GM20000 (cell line): ENCODE measurements at regions not wholly inside any gene's neighbourhood (a gene's known extent, or its start where the extent isn't known, plus 50 kb on each side); places are given as distances from the start of the nearest gene placed in this dataset.

ENCODE experiments used
- DNase-seq: peaks from one replicate; pipeline ENCODE4 v3.0.0; 2012; ENCODE audit warnings: low spot score
- TF ChIP-seq, protein P1 (sequence below): IDR thresholded peaks from 2 replicates; pipeline ENCODE4 v1.5.1; 2012; ENCODE audit warnings: mild to moderate bottlenecking, control low read depth; ENCODE audit errors: extremely low read depth, missing control alignments

DNA sequence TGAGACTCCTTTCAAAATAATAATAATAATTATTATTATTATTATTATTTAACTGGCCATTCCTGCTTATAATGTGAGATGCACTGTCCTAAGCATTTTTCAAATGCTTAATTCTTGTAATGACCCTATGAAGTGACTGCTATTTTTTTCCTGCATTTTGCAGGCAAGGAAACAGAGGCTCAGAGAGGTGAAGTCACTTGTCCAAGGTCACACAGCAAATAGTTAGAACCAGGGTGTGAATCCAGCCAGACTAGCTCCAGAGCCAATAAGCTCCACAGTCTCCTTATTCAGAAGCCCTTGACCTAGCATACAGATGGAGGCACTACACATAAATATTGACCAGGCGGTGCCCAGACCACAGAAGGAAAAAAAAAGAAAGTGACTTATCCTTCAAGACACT lies 77.5 kb upstream of the CACNA1A start:
- DNase-seq, result no peak
- TF ChIP-seq, protein P1, sequence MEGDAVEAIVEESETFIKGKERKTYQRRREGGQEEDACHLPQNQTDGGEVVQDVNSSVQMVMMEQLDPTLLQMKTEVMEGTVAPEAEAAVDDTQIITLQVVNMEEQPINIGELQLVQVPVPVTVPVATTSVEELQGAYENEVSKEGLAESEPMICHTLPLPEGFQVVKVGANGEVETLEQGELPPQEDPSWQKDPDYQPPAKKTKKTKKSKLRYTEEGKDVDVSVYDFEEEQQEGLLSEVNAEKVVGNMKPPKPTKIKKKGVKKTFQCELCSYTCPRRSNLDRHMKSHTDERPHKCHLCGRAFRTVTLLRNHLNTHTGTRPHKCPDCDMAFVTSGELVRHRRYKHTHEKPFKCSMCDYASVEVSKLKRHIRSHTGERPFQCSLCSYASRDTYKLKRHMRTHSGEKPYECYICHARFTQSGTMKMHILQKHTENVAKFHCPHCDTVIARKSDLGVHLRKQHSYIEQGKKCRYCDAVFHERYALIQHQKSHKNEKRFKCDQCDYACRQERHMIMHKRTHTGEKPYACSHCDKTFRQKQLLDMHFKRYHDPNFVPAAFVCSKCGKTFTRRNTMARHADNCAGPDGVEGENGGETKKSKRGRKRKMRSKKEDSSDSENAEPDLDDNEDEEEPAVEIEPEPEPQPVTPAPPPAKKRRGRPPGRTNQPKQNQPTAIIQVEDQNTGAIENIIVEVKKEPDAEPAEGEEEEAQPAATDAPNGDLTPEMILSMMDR, result no peak

DNA sequence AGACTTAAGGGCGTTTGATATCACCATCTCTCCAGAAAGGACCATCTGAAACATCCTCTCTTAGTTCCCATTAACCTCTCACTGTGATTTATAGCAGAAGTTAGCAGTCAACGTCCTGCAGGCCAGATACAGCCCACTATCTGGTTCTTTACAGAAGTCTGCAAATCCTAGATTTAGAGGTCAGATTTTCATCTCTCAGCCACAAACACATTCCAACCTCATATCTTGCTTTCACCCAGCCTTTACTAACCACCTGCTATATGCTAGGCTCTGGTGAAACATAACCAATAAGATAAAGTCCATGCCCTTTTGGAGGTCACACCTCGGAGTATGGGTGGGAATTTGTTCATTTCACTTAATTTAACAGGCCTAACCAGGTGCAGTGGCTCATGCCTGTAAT lies 76.8 kb upstream of the CACNA1A start:
- no peak for DNase-seq
- TF ChIP-seq, protein P1, result no peak

DNA sequence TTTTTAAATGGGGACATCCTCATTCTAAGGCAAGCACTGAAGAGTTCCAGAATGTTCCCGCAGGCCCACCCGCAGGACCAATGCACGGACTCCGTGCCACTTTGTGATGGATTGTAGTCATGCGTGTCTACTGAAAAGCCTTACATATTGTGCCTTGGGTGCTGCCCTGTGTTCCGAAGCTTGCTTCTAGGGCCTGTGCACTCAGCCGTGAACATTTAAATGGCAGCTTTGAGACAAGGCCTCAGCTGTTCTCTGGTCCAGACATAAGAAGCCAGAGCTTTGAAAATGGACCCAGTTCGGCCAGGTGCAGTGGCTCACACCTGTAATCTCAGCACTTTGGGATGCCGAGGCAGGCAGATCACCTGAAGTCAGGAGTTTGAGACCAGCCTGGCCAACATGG lies 75.3 kb upstream of the CACNA1A start:
- no peak for DNase-seq
- TF ChIP-seq, protein P1, result no peak

DNA sequence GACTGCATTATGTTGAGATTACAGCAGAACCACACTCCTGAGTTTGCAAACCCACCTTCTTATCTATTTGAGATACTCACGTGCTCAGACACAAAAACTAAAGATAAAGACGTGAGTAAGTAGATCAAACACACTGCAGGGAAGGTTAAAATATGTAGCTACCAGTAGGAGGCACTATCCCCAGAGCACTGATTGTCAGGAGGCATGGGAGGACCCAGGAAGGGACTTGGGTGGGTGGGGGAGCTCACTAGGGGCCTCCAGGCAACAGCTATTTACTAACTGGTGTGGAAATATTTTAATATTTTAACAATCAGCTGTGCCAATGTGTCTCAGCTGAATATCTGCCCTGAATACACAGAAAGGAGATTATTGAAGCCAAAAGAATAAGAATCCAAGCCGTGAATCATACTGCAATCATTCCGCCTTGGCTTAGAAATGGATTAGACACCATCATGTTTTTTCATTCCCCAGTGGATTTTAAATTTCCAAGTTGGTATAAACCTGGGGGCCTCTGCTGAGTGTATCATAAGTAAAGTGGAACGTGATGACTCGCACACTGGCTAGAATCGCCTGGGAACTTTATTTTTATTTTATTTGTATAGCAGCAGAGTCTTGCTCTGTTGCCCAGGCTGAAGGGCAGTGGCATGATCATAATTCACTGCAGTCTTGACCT lies 73.2 kb upstream of the CACNA1A start:
- DNase-seq, result no peak
- TF ChIP-seq, protein P1, result no peak

DNA sequence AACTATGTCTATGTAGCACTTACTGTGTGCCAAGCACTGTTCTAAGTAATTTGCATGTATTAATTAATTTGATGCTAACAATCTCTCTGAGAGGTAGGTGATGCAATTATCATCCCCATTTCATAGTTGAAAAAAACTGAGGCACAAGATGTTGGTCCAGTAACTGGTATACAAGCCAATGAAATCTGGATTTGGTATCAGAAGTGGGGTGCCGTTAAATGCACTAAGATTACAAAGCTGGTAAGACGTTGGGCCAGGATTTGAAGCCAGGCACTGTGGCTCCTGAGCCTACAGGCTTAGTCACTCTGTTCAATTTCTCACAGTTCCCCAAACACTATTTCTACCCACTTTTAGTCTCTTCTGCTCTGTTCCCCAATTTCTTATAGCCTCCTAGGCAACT lies 70.4 kb upstream of the CACNA1A start:
- TF ChIP-seq, protein P1, result no peak
- no peak for DNase-seq

GRCh38 chr19:13574933-13575332 lies 68.7 kb upstream of the CACNA1A start:
- no peak for DNase-seq
- TF ChIP-seq, protein P1, result no peak

DNA sequence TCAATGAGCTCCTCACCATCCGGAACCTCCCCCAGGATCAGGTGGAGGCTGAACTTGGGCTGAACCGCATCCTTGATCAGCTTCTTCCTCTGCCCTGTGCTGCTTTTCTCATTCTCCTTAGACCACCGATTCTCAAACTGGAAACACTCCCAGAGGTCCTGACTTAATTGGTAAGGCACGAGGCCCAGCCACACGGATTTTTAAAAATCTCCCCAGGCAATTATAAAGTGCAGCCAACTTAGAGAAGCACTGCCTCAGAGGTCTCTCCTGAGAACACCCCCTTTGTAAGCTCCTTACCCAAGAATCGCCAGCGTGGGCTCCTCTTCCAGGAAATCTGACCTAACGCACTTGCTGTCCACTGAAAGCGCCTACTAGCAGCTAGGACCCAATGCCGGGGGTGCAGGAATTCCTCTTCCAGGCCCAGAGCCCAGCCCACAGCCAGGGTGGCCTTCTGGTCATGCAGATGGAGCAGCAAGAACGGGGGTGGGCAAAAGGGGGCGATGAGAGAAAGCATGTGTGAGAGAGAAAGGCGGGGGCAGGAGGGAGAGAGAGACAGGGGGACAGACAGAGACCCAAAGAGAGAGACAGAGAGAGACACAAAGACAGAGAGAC lies 66.9 kb upstream of the CACNA1A start:
- DNase-seq, result no peak
- TF ChIP-seq, protein P1, result no peak
